Colonic mucosa (tissue), 4 donors: ENCODE measurements at regions not wholly inside any gene's neighbourhood (a gene's known extent, or its start where the extent isn't known, plus 50 kb on each side); places are given as distances from the start of the nearest gene placed in this dataset.

Source experiments
- DNase-seq: peaks from one replicate; pipeline ENCODE4 v3.0.0-alpha.2; 2020
- H3K27ac ChIP-seq: fragments of 200-600 bp; one replicate; pipeline ENCODE4 v1.8.0; 2021
- H3K27me3 ChIP-seq: fragments of 200-600 bp; one replicate; pipeline ENCODE4 v1.8.0; 2021
- H3K36me3 ChIP-seq: fragments of 200-600 bp; one replicate; pipeline ENCODE4 v1.8.0; 2021
- H3K4me1 ChIP-seq: fragments of 200-600 bp; one replicate; pipeline ENCODE4 v1.8.0; 2021; ENCODE audit warnings: mild to moderate bottlenecking
- H3K4me3 ChIP-seq: fragments of 200-600 bp; one replicate; pipeline ENCODE4 v1.8.0; 2021
- H3K9ac ChIP-seq, 2 donors: one replicate each; pipeline ENCODE4 v1.7.0; 2013; ENCODE audit warnings: control low read depth in 2 of 2, low read depth in 2 of 2, low read length in 2 of 2
- H3K9me3 ChIP-seq: fragments of 200-600 bp; one replicate; pipeline ENCODE4 v1.8.0; 2021
- CTCF ChIP-seq: fragments of 200-600 bp; IDR thresholded peaks from one replicate; pipeline ENCODE4 v1.8.0; 2022; ENCODE audit warnings: antibody characterized with exemption, mild to moderate bottlenecking
- intact Hi-C: fragments of 100-400 bp; cut with DNase I; formaldehyde crosslinking; loops from one replicate; pipeline ENCODE4 v1.14.1; 2022
- donor health status: healthy.
- donor health status: DM: no; HTN: no; CAD: no.
- donor health status: DM: no; HTN: no; CAD: no.

- H3K9ac ChIP-seq, result no peak overlapping the region
- no peaks in the 10 kb centered on the region for H3K4me1 ChIP-seq
- H3K4me3 ChIP-seq, result no peak overlapping the region
- no peaks in the 10 kb centered on the region for H3K36me3 ChIP-seq
- H3K27me3 ChIP-seq, result no peaks in the 10 kb centered on the region
- DNase-seq, result no peak
- TF ChIP-seq CTCF, result no peak
- intact Hi-C loops, result no loop called here
- H3K9me3 ChIP-seq, result no peaks in the 10 kb centered on the region
- H3K27ac ChIP-seq, result no peak overlapping the region
Measured at GRCh38 chr1:5725855-5726585, 266.2 kb downstream of the NPHP4 start.

GRCh38 chr1:5725406-5725805 lies 266.8 kb downstream of the NPHP4 start:
- Histone ChIP-seq H3K27me3 (no peaks in the 10 kb centered on the region), H3K36me3 (no peaks in the 10 kb centered on the region), H3K9me3 (no peaks in the 10 kb centered on the region), H3K4me1 (no peaks in the 10 kb centered on the region), H3K27ac (no peak overlapping the region), H3K9ac (no peak overlapping the region), H3K4me3 (no peak overlapping the region)
- no peak for TF ChIP-seq CTCF
- DNase-seq, result no peak
- intact Hi-C loops, result no loop called here

- Histone ChIP-seq H3K4me3 (no peak overlapping the region), H3K36me3 (no peaks in the 10 kb centered on the region), H3K9ac (no peak overlapping the region), H3K27ac (no peak overlapping the region), H3K27me3 (no peaks in the 10 kb centered on the region), H3K4me1 (no peaks in the 10 kb centered on the region), H3K9me3 (no peaks in the 10 kb centered on the region)
- DNase-seq, result no peak
- intact Hi-C loops, result no loop called here
- no peak for TF ChIP-seq CTCF
Measured at GRCh38 chr1:5724847-5725246, 267.4 kb downstream of the NPHP4 start.

- Histone ChIP-seq H3K27ac (no peak overlapping the region), H3K27me3 (no peaks in the 10 kb centered on the region), H3K4me1 (no peaks in the 10 kb centered on the region), H3K9ac (no peak overlapping the region), H3K4me3 (no peak overlapping the region), H3K36me3 (no peaks in the 10 kb centered on the region), H3K9me3 (no peaks in the 10 kb centered on the region)
- DNase-seq, result no peak
- TF ChIP-seq CTCF, result no peak
- intact Hi-C loops, result no loop called here
Measured at GRCh38 chr1:5722635-5723164, 269.5 kb downstream of the NPHP4 start.

- intact Hi-C loops, result no loop called here
- no peak for TF ChIP-seq CTCF
Measured at GRCh38 chr1:5721634-5722215, 270.5 kb downstream of the NPHP4 start.

More at GRCh38 chr1:5721634-5722215, 270.5 kb downstream of the NPHP4 start:
- Histone ChIP-seq H3K9ac (no peak overlapping the region), H3K4me3 (no peak overlapping the region), H3K9me3 (no peaks in the 10 kb centered on the region), H3K27ac (no peak overlapping the region), H3K36me3 (no peaks in the 10 kb centered on the region), H3K27me3 (no peaks in the 10 kb centered on the region), H3K4me1 (no peaks in the 10 kb centered on the region)
- no peak for DNase-seq
